D721Med (cell line): ENCODE measurements at regions not wholly inside any gene's neighbourhood (a gene's known extent, or its start where the extent isn't known, plus 50 kb on each side); places are given as distances from the start of the nearest gene placed in this dataset.
"Not testable (repeated sequence)": the region's sequence is repeated elsewhere in the genome, so short reads cannot be mapped to it uniquely, and the experiment has no call there.

Experiments
- DNase-seq: peaks from one replicate; pipeline ENCODE4 v3.0.0; 2011; ENCODE audit warnings: low spot score; ENCODE audit not compliant: insufficient read length
- FAIRE-seq: peaks from 2 replicates; lab custom pipeline; 2011; peaks lifted over from hg19 to GRCh38; lab: Jason Lieb, UNC
- CTCF ChIP-seq: IDR thresholded peaks from 2 replicates; pipeline ENCODE4 v1.5.1; 2012; ENCODE audit warnings: mild to moderate bottlenecking, control low read depth; ENCODE audit not compliant: insufficient read depth; ENCODE audit errors: missing control alignments

GRCh38 chr13:80501556-80501955, 160.6 kb upstream of the SPRY2 start:
- DNase-seq (no peak), FAIRE-seq (no peak)
- no peak for TF ChIP-seq CTCF

GRCh38 chr13:80499536-80500290, 158.8 kb upstream of the SPRY2 start:
- no peak for TF ChIP-seq CTCF
- no peak for FAIRE-seq

GRCh38 chr13:80498433-80498832, 157.5 kb upstream of the SPRY2 start:
- DNase-seq, result no peak
- no peak for TF ChIP-seq CTCF
- no peak for FAIRE-seq

More at GRCh38 chr13:80499536-80500290, 158.8 kb upstream of the SPRY2 start:
- DNase-seq, result no peak

GRCh38 chr13:80497978-80498377, 157.1 kb upstream of the SPRY2 start:
- FAIRE-seq (no peak), DNase-seq (no peak)
- no peak for TF ChIP-seq CTCF

- no peak for TF ChIP-seq CTCF
- FAIRE-seq (no peak), DNase-seq (no peak)
These were observed 156.5 kb upstream of the SPRY2 start for GRCh38 chr13:80497439-80497838.

GRCh38 chr13:80496721-80497397, 155.9 kb upstream of the SPRY2 start:
- no peak for FAIRE-seq
- DNase-seq, result no peak
- no peak for TF ChIP-seq CTCF

- DNase-seq, FAIRE-seq: not testable (repeated sequence)
These were observed 149.6 kb upstream of the SPRY2 start for GRCh38 chr13:80490491-80490943.
